Spleen (tissue), 11 donors: ENCODE measurements at regions not wholly inside any gene's neighbourhood (a gene's known extent, or its start where the extent isn't known, plus 50 kb on each side); places are given as distances from the start of the nearest gene placed in this dataset.

Experiments used
- DNase-seq: peaks from one replicate; pipeline ENCODE4 v3.0.0-alpha.2; 2020
- H3K27ac ChIP-seq, 8 donors: fragments of 200-600 bp; sonication (generic) in 7 of 8; 1 replicate in 4 of 8; 2 replicates in 4 of 8; pipeline versions ENCODE4 v1.5.0 to v1.8.0; 2016 to 2021; ENCODE audit warnings: inconsistent platforms in 4 of 8, mild to moderate bottlenecking in 4 of 8, moderate library complexity in 1 of 8
- H3K27me3 ChIP-seq, 7 donors: fragments of 200-600 bp; sonication (generic) in 6 of 7; replicated peaks in 1 of 7; 1 replicate in 4 of 7; 2 replicates in 3 of 7; pipeline versions ENCODE4 v1.5.0 to v1.8.0; 2016 to 2021; ENCODE audit warnings: inconsistent platforms in 3 of 7, mild to moderate bottlenecking in 1 of 7
- H3K36me3 ChIP-seq, 6 donors: fragments of 200-600 bp; sonication (generic) in 5 of 6; 1 replicate in 4 of 6; 2 replicates in 2 of 6; pipeline versions ENCODE4 v1.5.0 to v1.8.0; 2016 to 2021; ENCODE audit warnings: inconsistent platforms in 2 of 6
- H3K4me1 ChIP-seq, 6 donors: fragments of 200-600 bp; sonication (generic) in 5 of 6; 1 replicate in 3 of 6; 2 replicates in 3 of 6; pipeline versions ENCODE4 v1.5.0 to v1.8.0; 2016 to 2021; ENCODE audit warnings: inconsistent platforms in 3 of 6
- H3K4me3 ChIP-seq, 8 donors: fragments of 200-600 bp; sonication (generic) in 7 of 8; 1 replicate in 4 of 8; 2 replicates in 4 of 8; pipeline versions ENCODE4 v1.5.0 to v1.8.0; 2016 to 2021; ENCODE audit warnings: inconsistent platforms in 4 of 8, mild to moderate bottlenecking in 4 of 8, moderate library complexity in 2 of 8
- H3K9me3 ChIP-seq, 8 donors: fragments of 200-600 bp; sonication (generic) in 7 of 8; 1 replicate in 4 of 8; 2 replicates in 4 of 8; pipeline versions ENCODE4 v1.5.0 to v1.8.0; 2016 to 2021; ENCODE audit warnings: inconsistent platforms in 4 of 8
- POLR2A ChIP-seq, 3 donors: fragments of 450-650 bp; IDR thresholded peaks; one replicate each; pipeline ENCODE4 v1.5.1; 2017; ENCODE audit warnings: antibody characterized with exemption in 3 of 3, mild to moderate bottlenecking in 1 of 3
- POLR2AphosphoS5 ChIP-seq, 3 donors: sonication (generic); formaldehyde crosslinking; IDR thresholded peaks; one replicate each; pipeline ENCODE4 v1.5.1; 2017; ENCODE audit warnings: antibody characterized with exemption in 3 of 3
- WGBS, 5 donors: extraction: QIAGEN DNeasy Blood & Tissue Kit in 3 of 5; methylation state at CpG; one replicate each; pipeline versions ENCODE4 v1.1.5 to v1.1.7; 2013 to 2018; 5-methylcytosine and 5-hydroxymethylcytosine counted together
- intact Hi-C: fragments of 100-400 bp; cut with DNase I; formaldehyde crosslinking; loops from one replicate; pipeline ENCODE4 v1.15.0; 2023; ENCODE audit warnings: low total_unique reads
- TF ChIP-seq, protein P1 (sequence below), 11 experiments: fragments of 200-600 bp in 7 of 11; fragments of 450-650 bp in 4 of 11; sonication (generic) in 4 of 11; IDR thresholded peaks in 8 of 11; conservative IDR thresholded peaks in 3 of 11; 1 replicate in 7 of 11; 2 replicates in 4 of 11; pipeline versions ENCODE4 v1.4.0 to v1.8.0; 2016 to 2021; ENCODE audit warnings: antibody characterized with exemption in 11 of 11, inconsistent platforms in 4 of 11, mild to moderate bottlenecking in 1 of 11
- donor health status: healthy with polysubstance abuse.
- donor health status: DM: no; HTN: no; CAD: no; lungs with moderate emphysema.
- donor health status: DM: no; HTN: no; CAD: no.
- donor health status: Bipolar disorder and iron deficiency.
- donor health status: healthy.
- donor health status: DM: no; HTN: no; CAD: no.
- donor health status: DM: yes; HTN: yes; CAD: no.

DNA sequence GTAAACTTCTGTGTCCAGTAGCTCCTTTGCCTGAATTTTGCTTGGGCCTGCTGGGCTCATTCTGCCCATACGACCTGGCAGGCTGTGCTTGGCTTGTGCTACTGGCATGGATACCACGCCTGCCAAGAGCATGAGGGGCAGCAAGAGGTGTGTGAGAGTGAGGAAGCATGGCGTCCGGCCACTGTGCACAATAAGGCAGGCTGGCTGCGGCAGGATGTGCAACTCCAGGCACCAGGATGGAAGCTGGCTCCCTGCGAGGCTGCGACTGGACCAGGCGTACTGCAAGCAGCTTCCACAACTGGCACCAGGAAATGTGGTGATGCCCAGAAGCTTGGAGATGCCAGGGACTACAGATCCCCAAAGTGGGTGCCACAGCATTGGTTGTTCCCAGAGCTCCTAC, 709.3 kb downstream of the PCDH18 start:
- no peak overlapping the region for H3K4me3 ChIP-seq
- H3K27me3 ChIP-seq, result no peaks in the 10 kb centered on the region
- DNase-seq, result peak; percentile 70
- intact Hi-C loops, result no loop called here
- H3K27ac ChIP-seq, result no peak overlapping the region
- H3K4me1 ChIP-seq, result no peaks in the 10 kb centered on the region
- 84 to 92% (median 87%) methylated on average over 8 of the region's 8 CpGs for WGBS, 5 donors
- H3K9me3 ChIP-seq, result peaks cover 0 to 4% (median 0%) of the 10 kb centered on the region in 8 donors
- TF ChIP-seq POLR2A (IDR thresholded peaks at IDR 0.05) (no peak), POLR2AphosphoS5 (IDR thresholded peaks at IDR 0.05) (no peak)
- TF ChIP-seq, protein P1, sequence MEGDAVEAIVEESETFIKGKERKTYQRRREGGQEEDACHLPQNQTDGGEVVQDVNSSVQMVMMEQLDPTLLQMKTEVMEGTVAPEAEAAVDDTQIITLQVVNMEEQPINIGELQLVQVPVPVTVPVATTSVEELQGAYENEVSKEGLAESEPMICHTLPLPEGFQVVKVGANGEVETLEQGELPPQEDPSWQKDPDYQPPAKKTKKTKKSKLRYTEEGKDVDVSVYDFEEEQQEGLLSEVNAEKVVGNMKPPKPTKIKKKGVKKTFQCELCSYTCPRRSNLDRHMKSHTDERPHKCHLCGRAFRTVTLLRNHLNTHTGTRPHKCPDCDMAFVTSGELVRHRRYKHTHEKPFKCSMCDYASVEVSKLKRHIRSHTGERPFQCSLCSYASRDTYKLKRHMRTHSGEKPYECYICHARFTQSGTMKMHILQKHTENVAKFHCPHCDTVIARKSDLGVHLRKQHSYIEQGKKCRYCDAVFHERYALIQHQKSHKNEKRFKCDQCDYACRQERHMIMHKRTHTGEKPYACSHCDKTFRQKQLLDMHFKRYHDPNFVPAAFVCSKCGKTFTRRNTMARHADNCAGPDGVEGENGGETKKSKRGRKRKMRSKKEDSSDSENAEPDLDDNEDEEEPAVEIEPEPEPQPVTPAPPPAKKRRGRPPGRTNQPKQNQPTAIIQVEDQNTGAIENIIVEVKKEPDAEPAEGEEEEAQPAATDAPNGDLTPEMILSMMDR (IDR thresholded peaks at IDR 0.05 in 8 of 11, conservative IDR thresholded peaks at IDR 0.05 in 3 of 11), result no peak
- H3K36me3 ChIP-seq, result no peaks in the 10 kb centered on the region

GRCh38 chr4:136818811-136819330, 713.4 kb downstream of the PCDH18 start:
- Histone ChIP-seq H3K27ac (no peak overlapping the region), H3K9me3 (peaks cover 0 to under 1% (median 0%) of the 10 kb centered on the region in 8 donors), H3K4me1 (no peaks in the 10 kb centered on the region), H3K27me3 (no peaks in the 10 kb centered on the region), H3K36me3 (no peaks in the 10 kb centered on the region), H3K4me3 (no peak overlapping the region)
- DNase-seq, result no peak
- TF ChIP-seq POLR2A (IDR thresholded peaks at IDR 0.05) (no peak), POLR2AphosphoS5 (IDR thresholded peaks at IDR 0.05) (no peak)
- TF ChIP-seq, protein P1 (IDR thresholded peaks at IDR 0.05 in 8 of 11, conservative IDR thresholded peaks at IDR 0.05 in 3 of 11), result no peak
- intact Hi-C loops, result no loop called here
- 1 to 14% (median 9%) methylated on average over 1 of the region's 1 CpG for WGBS, 5 donors

GRCh38 chr4:136812100-136812880, 720.0 kb downstream of the PCDH18 start:
- DNase-seq, result peak; percentile 67

More at GRCh38 chr4:136812100-136812880, 720.0 kb downstream of the PCDH18 start:
- Histone ChIP-seq H3K4me3 (no peak overlapping the region), H3K27ac (no peak overlapping the region), H3K9me3 (peaks cover 0 to 18% (median 10%) of the 10 kb centered on the region in 8 donors), H3K27me3 (no peaks in the 10 kb centered on the region), H3K4me1 (no peaks in the 10 kb centered on the region), H3K36me3 (no peaks in the 10 kb centered on the region)
- TF ChIP-seq POLR2AphosphoS5 (IDR thresholded peaks at IDR 0.05), result no peak
- TF ChIP-seq POLR2A (IDR thresholded peaks at IDR 0.05), result no peak
- TF ChIP-seq, protein P1 (IDR thresholded peaks at IDR 0.05 in 8 of 11, conservative IDR thresholded peaks at IDR 0.05 in 3 of 11), result no peak
- intact Hi-C loops, result no loop called here
- 91 to 96% (median 96%) methylated on average over 22 to 42 of the region's 42 CpGs for WGBS, 5 donors
